K562 (cell line): ENCODE measurements at regions not wholly inside any gene's neighbourhood (a gene's known extent, or its start where the extent isn't known, plus 50 kb on each side); places are given as distances from the start of the nearest gene placed in this dataset.

Experiments
- ATAC-seq: fragments of 200-7000 bp; cut with Tn5 transposase; 3 replicates; pipeline ENCODE4 v1.9.1; 2020; ENCODE audit warnings: moderate library complexity
- BruUV-seq: library from RNA; stranded (reverse); fragments of 400-500 nt; replicated peaks from 2 replicates; lab custom pipeline; 2021; lab: Mats Ljungman, UMichigan
- CTCF ChIA-PET: fragments of 300-600 bp; formaldehyde crosslinking; extraction: SDS; loops from one replicate; lab custom pipeline; 2021; ENCODE audit warnings: low intra/inter-chr PET ratio; lab: Yijun Ruan, JAX
- POLR2A ChIA-PET: fragments of 300-600, 350-650 bp; sonication (Branson Sonifier 250); formaldehyde crosslinking; extraction: SDS; loops from one replicate; lab custom pipeline; 2021; ENCODE audit warnings: antibody characterized with exemption, inconsistent platforms; lab: Yijun Ruan, JAX
- DNase-seq, 4 experiments: peaks; one replicate each; pipeline versions ENCODE4 v3.0.0 to v3.0.0-alpha.2; 2011 to 2018; ENCODE audit warnings: low spot score in 3 of 4, mixed read lengths in 3 of 4; ENCODE audit errors: extremely low read depth in 1 of 4
- FAIRE-seq: peaks from 2 replicates; lab custom pipeline; 2011; peaks lifted over from hg19 to GRCh38; lab: Jason Lieb, UNC
- H2AFZ ChIP-seq: 2 replicates; pipeline ENCODE4 v1.6.0; 2011; ENCODE audit warnings: low read depth, low read length, control low read depth, inconsistent platforms
- H3K27ac ChIP-seq: fragments of 200-600 bp; 3 replicates; pipeline ENCODE4 v1.8.0; 2011; ENCODE audit warnings: low read depth, mild to moderate bottlenecking, control low read depth, inconsistent platforms, low read length, moderate library complexity, mixed read lengths; ENCODE audit errors: extremely low read depth
- H3K27me3 ChIP-seq, 2 experiments: fragments of 300-600 bp in 1 of 2; 2 replicates in 1 of 2; 3 replicates in 1 of 2; pipeline versions ENCODE4 v1.6.0 to v1.8.0; 2011; ENCODE audit warnings: inconsistent platforms in 2 of 2, low read length in 2 of 2, mild to moderate bottlenecking in 1 of 2, mixed read lengths in 1 of 2, moderate library complexity in 1 of 2; ENCODE audit not compliant: control insufficient read depth in 2 of 2, insufficient read depth in 2 of 2
- H3K36me3 ChIP-seq: fragments of 300-600 bp; 3 replicates; pipeline ENCODE4 v1.8.0; 2011; ENCODE audit warnings: mild to moderate bottlenecking, low read length, inconsistent platforms; ENCODE audit not compliant: control insufficient read depth, insufficient read depth
- H3K4me1 ChIP-seq, 2 experiments: fragments of 200-600 bp in 1 of 2; replicated peaks in 1 of 2; 2 replicates in 1 of 2; 3 replicates in 1 of 2; pipeline versions ENCODE4 v1.5.1 to v1.8.0; 2011; ENCODE audit warnings: inconsistent platforms in 2 of 2, low read length in 2 of 2, mild to moderate bottlenecking in 1 of 2, mixed read lengths in 1 of 2, moderate library complexity in 1 of 2; ENCODE audit not compliant: control insufficient read depth in 2 of 2, insufficient read depth in 2 of 2
- H3K4me2 ChIP-seq: 2 replicates; pipeline ENCODE4 v1.6.1; 2011; ENCODE audit warnings: low read length, control low read depth, inconsistent platforms, mixed read lengths; ENCODE audit not compliant: insufficient read depth
- H3K4me3 ChIP-seq: fragments of 200-600 bp; sonication (generic), shearing (Covaris generic); 2 replicates; pipeline ENCODE4 v1.5.1; 2016; ENCODE audit warnings: control low read depth, inconsistent platforms
- H3K79me2 ChIP-seq: fragments of 200-600 bp; 3 replicates; pipeline ENCODE4 v1.8.0; 2011; ENCODE audit warnings: low read length, inconsistent platforms; ENCODE audit not compliant: control insufficient read depth, insufficient read depth
- H3K9ac ChIP-seq, 2 experiments: 2 replicates each; pipeline versions ENCODE4 v1.6.0 to v1.6.1; 2011; ENCODE audit warnings: low read depth in 2 of 2, low read length in 2 of 2, control low read depth in 1 of 2, inconsistent platforms in 1 of 2, mild to moderate bottlenecking in 1 of 2, mixed read lengths in 1 of 2; ENCODE audit not compliant: insufficient read depth in 1 of 2
- H3K9me1 ChIP-seq: one replicate; pipeline ENCODE4 v1.6.0; 2011; ENCODE audit warnings: inconsistent platforms, mild to moderate bottlenecking, low read length, moderate library complexity; ENCODE audit not compliant: control insufficient read depth, insufficient read depth
- H3K9me3 ChIP-seq: replicated peaks from 2 replicates; pipeline ENCODE4 v1.5.1; 2011; ENCODE audit warnings: low read depth, low read length, inconsistent platforms; ENCODE audit not compliant: control insufficient read depth, insufficient read depth
- H4K20me1 ChIP-seq: replicated peaks from 2 replicates; pipeline ENCODE4 v1.6.1; 2011; ENCODE audit warnings: low read length, inconsistent platforms, mixed read lengths; ENCODE audit not compliant: control insufficient read depth, insufficient read depth
- FOXO4 ChIP-seq: fragments of 450-650 bp; formaldehyde crosslinking; IDR thresholded peaks from 2 replicates; pipeline ENCODE4 v1.4.0; 2020; ENCODE audit warnings: mild to moderate bottlenecking, moderate library complexity
- MTA1 ChIP-seq: fragments of 450-650 bp; IDR thresholded peaks from 2 replicates; pipeline ENCODE4 v1.6.1; 2017; ENCODE audit warnings: borderline replicate concordance
- SP1 ChIP-seq: sonication (generic); formaldehyde crosslinking; IDR thresholded peaks from 2 replicates; pipeline ENCODE4 v1.8.1; 2022; ENCODE audit warnings: mild to moderate bottlenecking, missing genetic modification reagents
- ZNF175 ChIP-seq: fragments of 200-800 bp; sonication (Bioruptor generic); IDR thresholded peaks from 2 replicates; pipeline ENCODE4 v1.6.1; 2016; ENCODE audit warnings: low read depth, mild to moderate bottlenecking, missing genetic modification characterization, missing compliant biosample characterization
- ZNF609 ChIP-seq: sonication (generic); formaldehyde crosslinking; IDR thresholded peaks from 2 replicates; pipeline ENCODE4 v1.8.1; 2023; ENCODE audit warnings: missing genetic modification reagents, mild to moderate bottlenecking, borderline replicate concordance
- WGBS: fragments of 100-300 bp; shearing (Covaris generic); methylation state at CpG from one replicate; pipeline ENCODE4 v1.1.6; 2016; ENCODE audit warnings: low coverage, mixed read lengths; ENCODE audit not compliant: insufficient coverage; ENCODE audit errors: missing lambda C conversion rate; 5-methylcytosine and 5-hydroxymethylcytosine counted together
- in situ Hi-C: fragments of 300-500 bp; cut with MboI; formaldehyde crosslinking; loops from 4 replicates; pipeline ENCODE4 v1.15.0; 2018; ENCODE audit warnings: inconsistent platforms, mixed read lengths
- intact Hi-C: fragments of 100-400 bp; cut with micrococcal nuclease; formaldehyde crosslinking; loops from 2 replicates; pipeline ENCODE4 v1.14.2; 2022
- TF ChIP-seq, protein P1 (sequence below), 2 experiments: fragments of 450-650 bp in 1 of 2; sonication (generic) in 1 of 2; formaldehyde crosslinking in 1 of 2; IDR thresholded peaks in 1 of 2; conservative IDR thresholded peaks in 1 of 2; 2 replicates each; pipeline versions ENCODE4 v1.6.1 to v1.8.1; 2016 to 2023; ENCODE audit warnings: mild to moderate bottlenecking in 2 of 2, moderate library complexity in 2 of 2, inconsistent platforms in 1 of 2, missing genetic modification reagents in 1 of 2
- TF ChIP-seq, protein P2 (sequence below): fragments of 250-450 bp; sonication (Bioruptor Pico); IDR thresholded peaks from 2 replicates; pipeline ENCODE4 v1.4.0; 2020; ENCODE audit warnings: borderline replicate concordance

DNA sequence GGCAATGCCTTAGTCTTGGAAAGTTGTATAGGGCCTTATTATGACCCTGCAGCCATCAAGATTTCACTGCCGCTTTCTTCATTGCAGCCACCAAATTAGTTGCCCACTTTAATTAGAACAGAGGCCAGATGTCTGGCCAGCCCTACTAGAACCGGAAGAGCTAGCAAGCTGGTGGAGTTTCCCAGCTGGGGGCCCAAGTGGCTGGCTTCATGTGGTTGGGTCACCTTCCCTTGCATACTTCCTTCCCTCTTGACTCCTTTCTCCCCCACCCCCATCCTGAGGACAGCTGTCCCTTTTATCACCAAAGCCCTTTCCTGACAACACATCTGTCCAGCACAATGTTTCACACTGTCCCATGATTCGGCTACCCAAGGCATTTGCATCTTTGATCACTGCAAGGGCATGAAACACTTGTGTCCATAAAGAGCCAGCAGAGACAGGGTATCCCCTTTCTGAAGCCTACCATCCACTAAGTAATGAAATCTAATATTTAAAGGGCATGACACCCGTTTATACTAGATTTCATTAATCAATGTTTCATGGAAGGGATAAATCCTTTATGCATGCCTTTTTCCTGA is 187.2 kb downstream of the BCL11A start:
- Histone ChIP-seq H4K20me1 (no peaks in the 10 kb centered on the region), H3K79me2 (no peaks in the 10 kb centered on the region), H3K4me3 (no peak overlapping the region), H3K9me1 (no peaks in the 10 kb centered on the region), H3K9me3 (no peaks in the 10 kb centered on the region), H2AFZ (no peak overlapping the region), H3K27ac (no peak overlapping the region), H3K27me3 (peaks cover 0 to 6% of the 10 kb centered on the region in 2 experiments; a peak in 1 of 5 replicates), H3K9ac (no peak overlapping the region), H3K36me3 (no peaks in the 10 kb centered on the region), H3K4me1 (no peaks in the 10 kb centered on the region), H3K4me2 (no peak overlapping the region)
- ATAC-seq (no peak), FAIRE-seq (no peak), DNase-seq (no peak)
- POLR2A ChIA-PET = interaction anchor here (0.5 to 0.8 kb wide), 3 partner anchors 32 to 1526 kb away, joined by 3 read pairs; no protein-coding TSS in a partner anchor
- no TSS peak for BruUV-seq
- TF ChIP-seq ZNF175 (CRISPR knock-in tag) = no peak
- TF ChIP-seq, protein P1, sequence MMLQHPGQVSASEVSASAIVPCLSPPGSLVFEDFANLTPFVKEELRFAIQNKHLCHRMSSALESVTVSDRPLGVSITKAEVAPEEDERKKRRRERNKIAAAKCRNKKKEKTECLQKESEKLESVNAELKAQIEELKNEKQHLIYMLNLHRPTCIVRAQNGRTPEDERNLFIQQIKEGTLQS (IDR thresholded peaks at IDR 0.05) = no peak
- TF ChIP-seq, protein P1 (CRISPR knock-in tag; conservative IDR thresholded peaks at IDR 0.05) = no peak
- no peak for TF ChIP-seq FOXO4 (CRISPR knock-in tag)
- no peak for TF ChIP-seq ZNF609 (CRISPR knock-in tag)
- no peak for TF ChIP-seq MTA1
- TF ChIP-seq, protein P2, sequence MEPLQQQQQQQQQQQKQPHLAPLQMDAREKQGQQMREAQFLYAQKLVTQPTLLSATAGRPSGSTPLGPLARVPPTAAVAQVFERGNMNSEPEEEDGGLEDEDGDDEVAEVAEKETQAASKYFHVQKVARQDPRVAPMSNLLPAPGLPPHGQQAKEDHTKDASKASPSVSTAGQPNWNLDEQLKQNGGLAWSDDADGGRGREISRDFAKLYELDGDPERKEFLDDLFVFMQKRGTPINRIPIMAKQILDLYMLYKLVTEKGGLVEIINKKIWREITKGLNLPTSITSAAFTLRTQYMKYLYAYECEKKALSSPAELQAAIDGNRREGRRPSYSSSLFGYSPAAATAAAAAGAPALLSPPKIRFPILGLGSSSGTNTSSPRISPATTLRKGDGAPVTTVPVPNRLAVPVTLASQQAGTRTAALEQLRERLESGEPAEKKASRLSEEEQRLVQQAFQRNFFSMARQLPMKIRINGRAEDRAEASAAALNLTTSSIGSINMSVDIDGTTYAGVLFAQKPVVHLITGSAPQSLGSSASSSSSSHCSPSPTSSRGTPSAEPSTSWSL (CRISPR knock-in tag) = no peak
- TF ChIP-seq SP1 (CRISPR knock-in tag) = no peak
- 2% methylated on average over 4 of the region's 4 CpGs for WGBS
- intact Hi-C loops = no loop called here
- CTCF ChIA-PET = no interaction called here
- in situ Hi-C loops = no loop called here
